HL-60 (cell line): ENCODE measurements at regions not wholly inside any gene's neighbourhood (a gene's known extent, or its start where the extent isn't known, plus 50 kb on each side); places are given as distances from the start of the nearest gene placed in this dataset.

ENCODE experiments used
- DNase-seq, 2 experiments: peaks; one replicate each; pipeline ENCODE4 v3.0.0-alpha.2; 2010 to 2020; ENCODE audit warnings: low read depth in 1 of 2, low spot score in 1 of 2
- H3K27ac ChIP-seq: fragments of 250-450 bp; sonication (Bioruptor Pico); replicated peaks from 2 replicates; pipeline ENCODE4 v1.5.1; 2020; ENCODE audit warnings: mild to moderate bottlenecking, moderate library complexity
- H3K27me3 ChIP-seq: fragments of 250-450 bp; sonication (Bioruptor Pico); 2 replicates; pipeline ENCODE4 v1.5.1; 2021; ENCODE audit warnings: mild to moderate bottlenecking, moderate library complexity; ENCODE audit not compliant: insufficient read depth, poor library complexity, severe bottlenecking
- H3K4me3 ChIP-seq: replicated peaks from 2 replicates; pipeline ENCODE4 v1.5.1; 2011; ENCODE audit warnings: mild to moderate bottlenecking, control low read depth, low read length; ENCODE audit not compliant: insufficient read depth
- GABPA ChIP-seq: IDR thresholded peaks from 2 replicates; pipeline ENCODE4 v1.6.1; 2012; ENCODE audit warnings: low read depth
- POLR2AphosphoS5 ChIP-seq: IDR thresholded peaks from 2 replicates; pipeline ENCODE4 v1.6.1; 2012; ENCODE audit warnings: low read depth
- SPI1 ChIP-seq: IDR thresholded peaks from 2 replicates; pipeline ENCODE4 v1.6.1; 2012; ENCODE audit warnings: low read depth, mild to moderate bottlenecking, borderline replicate concordance
- TF ChIP-seq, protein P1 (sequence below): IDR thresholded peaks from one replicate; pipeline ENCODE4 v1.5.1; 2011; ENCODE audit warnings: low read length, control low read depth, inconsistent platforms; ENCODE audit not compliant: insufficient read depth
- TF ChIP-seq, protein P2 (sequence below): IDR thresholded peaks from 2 replicates; pipeline ENCODE4 v1.6.1; 2012; ENCODE audit warnings: low read depth; ENCODE audit not compliant: insufficient replicate concordance

DNA sequence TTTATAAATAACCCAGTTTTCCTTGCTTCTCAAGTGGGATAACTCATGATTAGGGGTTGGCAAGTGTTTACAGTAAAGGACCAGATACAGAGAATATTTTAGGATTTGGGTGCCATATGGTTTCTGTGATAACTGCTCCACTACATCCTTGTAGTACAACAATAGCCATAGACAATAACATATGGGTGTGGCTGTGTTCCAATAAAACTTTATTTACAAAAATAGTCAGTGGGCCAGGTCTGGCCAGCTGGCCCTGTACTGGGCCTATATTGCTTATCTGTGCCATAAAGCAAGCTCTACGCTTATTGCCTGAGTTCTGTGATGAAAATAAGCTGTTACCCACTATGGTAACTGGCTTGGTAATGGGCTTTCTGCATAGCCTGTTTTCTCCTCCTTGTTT lies 386.5 kb upstream of the RBFOX1 start:
- Histone ChIP-seq H3K4me3 (no peak overlapping the region), H3K27me3 (no peaks in the 10 kb centered on the region), H3K27ac (no peak overlapping the region)
- DNase-seq: no peak
- no peak for TF ChIP-seq GABPA
- TF ChIP-seq, protein P1, sequence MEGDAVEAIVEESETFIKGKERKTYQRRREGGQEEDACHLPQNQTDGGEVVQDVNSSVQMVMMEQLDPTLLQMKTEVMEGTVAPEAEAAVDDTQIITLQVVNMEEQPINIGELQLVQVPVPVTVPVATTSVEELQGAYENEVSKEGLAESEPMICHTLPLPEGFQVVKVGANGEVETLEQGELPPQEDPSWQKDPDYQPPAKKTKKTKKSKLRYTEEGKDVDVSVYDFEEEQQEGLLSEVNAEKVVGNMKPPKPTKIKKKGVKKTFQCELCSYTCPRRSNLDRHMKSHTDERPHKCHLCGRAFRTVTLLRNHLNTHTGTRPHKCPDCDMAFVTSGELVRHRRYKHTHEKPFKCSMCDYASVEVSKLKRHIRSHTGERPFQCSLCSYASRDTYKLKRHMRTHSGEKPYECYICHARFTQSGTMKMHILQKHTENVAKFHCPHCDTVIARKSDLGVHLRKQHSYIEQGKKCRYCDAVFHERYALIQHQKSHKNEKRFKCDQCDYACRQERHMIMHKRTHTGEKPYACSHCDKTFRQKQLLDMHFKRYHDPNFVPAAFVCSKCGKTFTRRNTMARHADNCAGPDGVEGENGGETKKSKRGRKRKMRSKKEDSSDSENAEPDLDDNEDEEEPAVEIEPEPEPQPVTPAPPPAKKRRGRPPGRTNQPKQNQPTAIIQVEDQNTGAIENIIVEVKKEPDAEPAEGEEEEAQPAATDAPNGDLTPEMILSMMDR: no peak
- TF ChIP-seq SPI1: no peak
- no peak for TF ChIP-seq POLR2AphosphoS5
- TF ChIP-seq, protein P2, sequence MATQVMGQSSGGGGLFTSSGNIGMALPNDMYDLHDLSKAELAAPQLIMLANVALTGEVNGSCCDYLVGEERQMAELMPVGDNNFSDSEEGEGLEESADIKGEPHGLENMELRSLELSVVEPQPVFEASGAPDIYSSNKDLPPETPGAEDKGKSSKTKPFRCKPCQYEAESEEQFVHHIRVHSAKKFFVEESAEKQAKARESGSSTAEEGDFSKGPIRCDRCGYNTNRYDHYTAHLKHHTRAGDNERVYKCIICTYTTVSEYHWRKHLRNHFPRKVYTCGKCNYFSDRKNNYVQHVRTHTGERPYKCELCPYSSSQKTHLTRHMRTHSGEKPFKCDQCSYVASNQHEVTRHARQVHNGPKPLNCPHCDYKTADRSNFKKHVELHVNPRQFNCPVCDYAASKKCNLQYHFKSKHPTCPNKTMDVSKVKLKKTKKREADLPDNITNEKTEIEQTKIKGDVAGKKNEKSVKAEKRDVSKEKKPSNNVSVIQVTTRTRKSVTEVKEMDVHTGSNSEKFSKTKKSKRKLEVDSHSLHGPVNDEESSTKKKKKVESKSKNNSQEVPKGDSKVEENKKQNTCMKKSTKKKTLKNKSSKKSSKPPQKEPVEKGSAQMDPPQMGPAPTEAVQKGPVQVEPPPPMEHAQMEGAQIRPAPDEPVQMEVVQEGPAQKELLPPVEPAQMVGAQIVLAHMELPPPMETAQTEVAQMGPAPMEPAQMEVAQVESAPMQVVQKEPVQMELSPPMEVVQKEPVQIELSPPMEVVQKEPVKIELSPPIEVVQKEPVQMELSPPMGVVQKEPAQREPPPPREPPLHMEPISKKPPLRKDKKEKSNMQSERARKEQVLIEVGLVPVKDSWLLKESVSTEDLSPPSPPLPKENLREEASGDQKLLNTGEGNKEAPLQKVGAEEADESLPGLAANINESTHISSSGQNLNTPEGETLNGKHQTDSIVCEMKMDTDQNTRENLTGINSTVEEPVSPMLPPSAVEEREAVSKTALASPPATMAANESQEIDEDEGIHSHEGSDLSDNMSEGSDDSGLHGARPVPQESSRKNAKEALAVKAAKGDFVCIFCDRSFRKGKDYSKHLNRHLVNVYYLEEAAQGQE: no peak

DNA sequence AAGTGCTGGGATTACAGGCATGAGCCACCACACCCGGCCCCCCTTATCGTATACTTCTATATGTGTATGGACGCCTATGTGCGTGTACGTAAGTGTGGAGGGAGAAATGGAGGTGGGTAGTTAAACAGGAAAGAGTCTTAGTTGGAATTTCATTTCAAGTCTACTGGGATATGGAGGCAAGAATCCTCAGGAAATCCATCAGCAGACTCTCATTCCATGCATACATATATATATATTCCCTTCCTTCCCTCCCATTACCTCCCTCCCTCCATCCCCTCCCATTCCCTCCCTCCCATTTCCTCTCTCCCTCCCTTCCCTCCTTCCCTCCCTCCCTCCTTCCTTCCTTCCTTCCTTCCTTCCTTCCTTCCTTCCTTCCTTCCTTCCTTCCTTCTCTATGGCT lies 391.7 kb upstream of the RBFOX1 start:
- H3K27me3 ChIP-seq: no peaks in the 10 kb centered on the region
- no peak overlapping the region for H3K4me3 ChIP-seq
- no peak for TF ChIP-seq POLR2AphosphoS5
- TF ChIP-seq, protein P2: no peak
- no peak for TF ChIP-seq SPI1
- TF ChIP-seq, protein P1: no peak
- TF ChIP-seq GABPA: no peak
- no peak for DNase-seq
- H3K27ac ChIP-seq: no peak overlapping the region

DNA sequence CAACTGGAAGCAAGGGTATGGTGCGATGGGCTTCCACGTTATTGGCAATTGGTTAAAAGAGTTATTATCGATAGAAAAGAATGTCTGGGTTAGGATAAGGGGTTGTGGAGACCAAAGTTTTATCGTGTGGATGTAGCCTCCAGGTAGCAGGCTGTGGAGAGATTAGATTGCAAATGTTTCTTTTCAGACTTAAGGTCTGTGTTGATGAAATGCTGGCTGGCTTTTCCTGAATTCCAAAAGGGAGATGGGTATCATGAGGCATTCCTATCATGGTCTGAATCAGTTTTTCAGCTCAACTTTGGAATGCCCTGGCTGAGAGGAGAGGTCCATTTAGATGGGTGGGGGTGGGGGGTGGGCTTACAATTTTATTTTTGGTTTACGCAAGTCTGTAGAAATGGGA lies 395.0 kb upstream of the RBFOX1 start:
- Histone ChIP-seq H3K27me3 (no peaks in the 10 kb centered on the region), H3K27ac (no peak overlapping the region), H3K4me3 (no peak overlapping the region)
- no peak for DNase-seq
- TF ChIP-seq GABPA: no peak
- TF ChIP-seq SPI1: no peak
- TF ChIP-seq, protein P2: no peak
- TF ChIP-seq, protein P1: no peak
- no peak for TF ChIP-seq POLR2AphosphoS5
